Activated naive CD8-positive, alpha-beta T cell (primary cell): ENCODE measurements at regions not wholly inside any gene's neighbourhood (a gene's known extent, or its start where the extent isn't known, plus 50 kb on each side); places are given as distances from the start of the nearest gene placed in this dataset.
A peak's percentile ranks its signal among the peaks of the same experiment; 100 is the strongest.
"Not testable (repeated sequence)": the region's sequence is repeated elsewhere in the genome, so short reads cannot be mapped to it uniquely, and the experiment has no call there.

Experiments
- H3K27ac Mint-ChIP-seq: one replicate; pipeline ENCODE4 v1.8.0; 2021; ENCODE audit warnings: mixed read lengths
- H3K27me3 Mint-ChIP-seq: one replicate; pipeline ENCODE4 v1.8.0; 2021; ENCODE audit warnings: mixed read lengths
- H3K36me3 Mint-ChIP-seq: one replicate; pipeline ENCODE4 v1.8.0; 2021; ENCODE audit warnings: mixed read lengths
- H3K4me1 Mint-ChIP-seq: one replicate; pipeline ENCODE4 v1.8.0; 2021; ENCODE audit warnings: low read depth, mixed read lengths
- H3K4me3 Mint-ChIP-seq: one replicate; pipeline ENCODE4 v1.8.0; 2021; ENCODE audit warnings: mild to moderate bottlenecking, mixed read lengths
- H3K9me3 Mint-ChIP-seq: one replicate; pipeline ENCODE4 v1.8.0; 2021; ENCODE audit warnings: low read depth, mixed read lengths

- not testable (repeated sequence) for H3K4me3 Mint-ChIP-seq, H3K9me3 Mint-ChIP-seq, H3K27ac Mint-ChIP-seq, H3K36me3 Mint-ChIP-seq, H3K27me3 Mint-ChIP-seq
- peaks cover 36% of the 10 kb centered on the region for H3K4me1 Mint-ChIP-seq
Measured at GRCh38 chr2:2644751-2645150, 313.7 kb upstream of the MYT1L start.

- Mint-ChIP-seq H3K27ac (peak overlapping the region; percentile 74), H3K9me3 (no peaks in the 10 kb centered on the region), H3K27me3 (peaks cover 1% of the 10 kb centered on the region), H3K4me1 (peaks cover 36% of the 10 kb centered on the region), H3K36me3 (no peaks in the 10 kb centered on the region), H3K4me3 (no peak overlapping the region)
Measured at GRCh38 chr2:2644040-2644439, 313.0 kb upstream of the MYT1L start.

GRCh38 chr2:2642906-2643890 lies 312.1 kb upstream of the MYT1L start:
- H3K4me3 Mint-ChIP-seq: no peak overlapping the region
- no peaks in the 10 kb centered on the region for H3K9me3 Mint-ChIP-seq
- peak overlapping the region; percentile 11 for H3K27ac Mint-ChIP-seq
- peaks cover 1% of the 10 kb centered on the region for H3K27me3 Mint-ChIP-seq
- no peaks in the 10 kb centered on the region for H3K36me3 Mint-ChIP-seq
- H3K4me1 Mint-ChIP-seq: peaks cover 35% of the 10 kb centered on the region

GRCh38 chr2:2641541-2642410 lies 310.7 kb upstream of the MYT1L start:
- Mint-ChIP-seq H3K4me1 (peaks cover 20% of the 10 kb centered on the region), H3K27me3 (peaks cover 1% of the 10 kb centered on the region), H3K4me3 (no peak overlapping the region), H3K9me3 (no peaks in the 10 kb centered on the region), H3K27ac (no peak overlapping the region), H3K36me3 (no peaks in the 10 kb centered on the region)

- Mint-ChIP-seq H3K4me3 (no peak overlapping the region), H3K4me1 (peaks cover 11% of the 10 kb centered on the region), H3K9me3 (no peaks in the 10 kb centered on the region), H3K36me3 (no peaks in the 10 kb centered on the region), H3K27ac (no peak overlapping the region), H3K27me3 (peaks cover 1% of the 10 kb centered on the region)
Measured at GRCh38 chr2:2640818-2641217, 309.7 kb upstream of the MYT1L start.

GRCh38 chr2:2640371-2640770 lies 309.3 kb upstream of the MYT1L start:
- Mint-ChIP-seq H3K27ac (no peak overlapping the region), H3K4me3 (no peak overlapping the region)

GRCh38 chr2:2639251-2640139 lies 308.4 kb upstream of the MYT1L start:
- Mint-ChIP-seq H3K9me3 (no peaks in the 10 kb centered on the region), H3K36me3 (no peaks in the 10 kb centered on the region), H3K4me3 (no peak overlapping the region), H3K4me1 (peaks cover 10% of the 10 kb centered on the region), H3K27ac (no peak overlapping the region), H3K27me3 (peaks cover 1% of the 10 kb centered on the region)

More at GRCh38 chr2:2640371-2640770, 309.3 kb upstream of the MYT1L start:
- Mint-ChIP-seq H3K27me3 (peaks cover 1% of the 10 kb centered on the region), H3K4me1 (peaks cover 10% of the 10 kb centered on the region), H3K36me3 (no peaks in the 10 kb centered on the region), H3K9me3 (no peaks in the 10 kb centered on the region)

- H3K27me3 Mint-ChIP-seq: peaks cover 1% of the 10 kb centered on the region
- no peak overlapping the region for H3K4me3 Mint-ChIP-seq
- peaks cover 2% of the 10 kb centered on the region for H3K4me1 Mint-ChIP-seq
- no peaks in the 10 kb centered on the region for H3K36me3 Mint-ChIP-seq
- H3K27ac Mint-ChIP-seq: no peak overlapping the region
- no peaks in the 10 kb centered on the region for H3K9me3 Mint-ChIP-seq
Measured at GRCh38 chr2:2638547-2639220, 307.6 kb upstream of the MYT1L start.

GRCh38 chr2:2636813-2637212 lies 305.7 kb upstream of the MYT1L start:
- Mint-ChIP-seq H3K27me3 (peaks cover 1% of the 10 kb centered on the region), H3K4me3 (no peak overlapping the region), H3K27ac (no peak overlapping the region), H3K4me1 (no peaks in the 10 kb centered on the region), H3K9me3 (no peaks in the 10 kb centered on the region), H3K36me3 (no peaks in the 10 kb centered on the region)

GRCh38 chr2:2635025-2635528 lies 304.0 kb upstream of the MYT1L start:
- H3K36me3 Mint-ChIP-seq: no peaks in the 10 kb centered on the region
- no peaks in the 10 kb centered on the region for H3K4me1 Mint-ChIP-seq
- no peak overlapping the region for H3K4me3 Mint-ChIP-seq
- no peak overlapping the region for H3K27ac Mint-ChIP-seq
- no peaks in the 10 kb centered on the region for H3K9me3 Mint-ChIP-seq
- peaks cover 1% of the 10 kb centered on the region for H3K27me3 Mint-ChIP-seq

GRCh38 chr2:2633017-2633416 lies 301.9 kb upstream of the MYT1L start:
- no peaks in the 10 kb centered on the region for H3K9me3 Mint-ChIP-seq
- H3K4me3 Mint-ChIP-seq: no peak overlapping the region
- no peak overlapping the region for H3K27ac Mint-ChIP-seq
- H3K4me1 Mint-ChIP-seq: no peaks in the 10 kb centered on the region
- no peaks in the 10 kb centered on the region for H3K27me3 Mint-ChIP-seq
- no peaks in the 10 kb centered on the region for H3K36me3 Mint-ChIP-seq

- no peaks in the 10 kb centered on the region for H3K4me1 Mint-ChIP-seq
- H3K36me3 Mint-ChIP-seq: no peaks in the 10 kb centered on the region
- H3K4me3 Mint-ChIP-seq: no peak overlapping the region
- no peak overlapping the region for H3K27ac Mint-ChIP-seq
- H3K9me3 Mint-ChIP-seq: no peaks in the 10 kb centered on the region
- peaks cover 3% of the 10 kb centered on the region for H3K27me3 Mint-ChIP-seq
Measured at GRCh38 chr2:2623939-2624338, 292.9 kb upstream of the MYT1L start.

- H3K4me3 Mint-ChIP-seq: no peak overlapping the region
Measured at GRCh38 chr2:2621855-2622254, 290.8 kb upstream of the MYT1L start.

GRCh38 chr2:2620604-2621003 lies 289.5 kb upstream of the MYT1L start:
- Mint-ChIP-seq H3K4me1 (no peaks in the 10 kb centered on the region), H3K4me3 (no peak overlapping the region), H3K36me3 (no peaks in the 10 kb centered on the region), H3K9me3 (no peaks in the 10 kb centered on the region), H3K27ac (no peak overlapping the region), H3K27me3 (peaks cover 6% of the 10 kb centered on the region)

More at GRCh38 chr2:2621855-2622254, 290.8 kb upstream of the MYT1L start:
- Mint-ChIP-seq H3K36me3 (no peaks in the 10 kb centered on the region), H3K27ac (no peak overlapping the region), H3K27me3 (peaks cover 3% of the 10 kb centered on the region), H3K9me3 (no peaks in the 10 kb centered on the region), H3K4me1 (no peaks in the 10 kb centered on the region)
